ENCODE measurements at regions not wholly inside any gene's neighbourhood (a gene's known extent, or its start where the extent isn't known, plus 50 kb on each side); places are given as distances from the start of the nearest gene placed in this dataset.

DNA sequence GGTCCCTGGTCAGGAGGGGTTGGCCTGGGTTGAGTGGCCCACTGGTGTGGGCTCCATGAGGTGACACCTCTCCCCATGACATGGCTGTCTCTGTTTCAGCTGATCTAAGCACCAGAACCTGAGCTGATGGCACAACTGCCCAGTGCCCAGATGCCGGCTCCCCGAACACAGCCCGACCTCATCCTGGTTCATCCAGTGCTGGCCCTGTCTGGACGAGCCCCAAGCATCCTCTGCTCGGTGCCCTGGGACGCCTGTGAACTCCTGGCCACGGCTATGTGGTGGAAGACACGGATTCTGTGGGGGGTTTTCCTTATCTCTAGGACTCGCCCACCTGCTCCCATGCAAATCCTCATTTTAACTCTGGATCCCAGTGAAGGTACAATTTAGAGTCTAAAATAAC lies 389.2 kb downstream of the SHANK2 start:
- H3K27me3 ChIP-seq (replicated peaks) = no peaks in the 10 kb centered on the region
- no peak overlapping the region for H3K4me3 ChIP-seq (ENCODE audit: low read depth, low read length)
- no peak overlapping the region for H3K27ac ChIP-seq
- in situ Hi-C loops (cut with HindIII; ENCODE audit: low pct_ligation_motif_present, low sequenced_read_pairs) = no loop called here
- no peak for DNase-seq
- H3K36me3 ChIP-seq (replicated peaks) = no peaks in the 10 kb centered on the region
- TF ChIP-seq CTCF (IDR thresholded peaks at IDR 0.05; ENCODE audit: low read depth, low read length, missing control alignments) = no peak

DNA sequence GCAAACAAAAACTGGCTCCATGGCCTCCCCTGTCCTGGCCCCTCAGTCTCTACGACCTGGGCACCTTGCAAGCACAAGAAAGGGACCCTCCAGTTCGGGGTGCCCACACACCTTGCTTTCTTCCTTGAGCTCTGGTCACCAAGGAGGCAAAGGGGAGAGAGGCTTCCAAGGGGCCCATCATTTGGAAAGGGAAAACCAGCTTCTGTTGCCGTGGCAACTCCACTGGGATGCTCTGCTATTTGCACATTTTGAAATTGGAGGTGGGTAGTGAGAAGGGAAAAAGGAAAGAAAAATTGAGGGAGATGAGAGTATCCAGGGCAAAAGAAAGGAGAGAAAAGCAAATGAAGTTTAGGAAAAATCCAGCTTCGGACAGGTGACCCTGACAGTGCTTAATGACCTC lies 388.4 kb downstream of the SHANK2 start:
- in situ Hi-C loops (cut with HindIII; ENCODE audit: low pct_ligation_motif_present, low sequenced_read_pairs) = no loop called here
- Histone ChIP-seq H3K27ac (no peak overlapping the region), H3K4me3 (ENCODE audit: low read depth, low read length) (no peak overlapping the region), H3K36me3 (replicated peaks) (no peaks in the 10 kb centered on the region), H3K27me3 (replicated peaks) (no peaks in the 10 kb centered on the region)
- DNase-seq = no peak
- no peak for TF ChIP-seq CTCF (IDR thresholded peaks at IDR 0.05; ENCODE audit: low read depth, low read length, missing control alignments)

- TF ChIP-seq CTCF (IDR thresholded peaks at IDR 0.05; ENCODE audit: low read depth, low read length, missing control alignments) = no peak
- no peaks in the 10 kb centered on the region for H3K36me3 ChIP-seq (replicated peaks)
- DNase-seq = no peak
- H3K4me3 ChIP-seq (ENCODE audit: low read depth, low read length) = no peak overlapping the region
- in situ Hi-C loops (cut with HindIII; ENCODE audit: low pct_ligation_motif_present, low sequenced_read_pairs) = no loop called here
- H3K27me3 ChIP-seq (replicated peaks) = no peaks in the 10 kb centered on the region
- no peak overlapping the region for H3K27ac ChIP-seq
These were observed 387.0 kb downstream of the SHANK2 start for GRCh38 chr11:70865356-70865755.

- H3K27ac ChIP-seq = no peak overlapping the region
- in situ Hi-C loops (cut with HindIII; ENCODE audit: low pct_ligation_motif_present, low sequenced_read_pairs) = no loop called here
- H3K27me3 ChIP-seq (replicated peaks) = no peaks in the 10 kb centered on the region
- H3K4me3 ChIP-seq (ENCODE audit: low read depth, low read length) = no peak overlapping the region
- no peaks in the 10 kb centered on the region for H3K36me3 ChIP-seq (replicated peaks)
- TF ChIP-seq CTCF (IDR thresholded peaks at IDR 0.05; ENCODE audit: low read depth, low read length, missing control alignments) = no peak
- no peak for DNase-seq
These were observed 385.5 kb downstream of the SHANK2 start for GRCh38 chr11:70866834-70867233.

- no peak for DNase-seq
- H3K27ac ChIP-seq = no peak overlapping the region
- in situ Hi-C loops (cut with HindIII; ENCODE audit: low pct_ligation_motif_present, low sequenced_read_pairs) = no loop called here
- no peak overlapping the region for H3K4me3 ChIP-seq (ENCODE audit: low read depth, low read length)
- no peak for TF ChIP-seq CTCF (IDR thresholded peaks at IDR 0.05; ENCODE audit: low read depth, low read length, missing control alignments)
- no peaks in the 10 kb centered on the region for H3K36me3 ChIP-seq (replicated peaks)
- no peaks in the 10 kb centered on the region for H3K27me3 ChIP-seq (replicated peaks)
These were observed 384.9 kb downstream of the SHANK2 start for GRCh38 chr11:70867281-70868047.
